Stimulated activated CD4-positive, alpha-beta T cell treated with anti-CD3 and anti-CD28 coated beads, Interleukin-1b, Interleukin-23, amount 100 ng/mL, for 24 hours (primary cell): ENCODE measurements at regions not wholly inside any gene's neighbourhood (a gene's known extent, or its start where the extent isn't known, plus 50 kb on each side); places are given as distances from the start of the nearest gene placed in this dataset.

Source experiments
- DNase-seq, 4 experiments: peaks; one replicate each; pipeline ENCODE4 v3.0.0-alpha.2; 2020; ENCODE audit warnings: low read depth in 4 of 4, low spot score in 1 of 4

GRCh38 chr1:8267307-8267706 lies 50.6 kb upstream of the SLC45A1 start:
- DNase-seq, result no peak

- no peak for DNase-seq
Measured at GRCh38 chr1:8266436-8267165, 51.3 kb upstream of the SLC45A1 start.

- no peak for DNase-seq
Measured at GRCh38 chr1:8263791-8264190, 54.1 kb upstream of the SLC45A1 start.

- no peak for DNase-seq
Measured at GRCh38 chr1:8261398-8261762, 56.5 kb upstream of the SLC45A1 start.

- no peak for DNase-seq
Measured at GRCh38 chr1:8259498-8260290, 58.2 kb upstream of the SLC45A1 start.

GRCh38 chr1:8257621-8258020 lies 60.3 kb upstream of the SLC45A1 start:
- no peak for DNase-seq

- no peak for DNase-seq
Measured at GRCh38 chr1:8256321-8256720, 61.6 kb upstream of the SLC45A1 start.

- no peak for DNase-seq
Measured at GRCh38 chr1:8255712-8256111, 62.2 kb upstream of the SLC45A1 start.

GRCh38 chr1:8252266-8252951 lies 65.5 kb upstream of the SLC45A1 start:
- DNase-seq, result no peak

- DNase-seq, result no peak
Measured at GRCh38 chr1:8251635-8252034, 66.3 kb upstream of the SLC45A1 start.

GRCh38 chr1:8249838-8250237 lies 68.1 kb upstream of the SLC45A1 start:
- DNase-seq, result no peak

GRCh38 chr1:8247811-8248436 lies 70.0 kb upstream of the SLC45A1 start:
- DNase-seq, result no peak

- no peak for DNase-seq
Measured at GRCh38 chr1:8244304-8244703, 73.6 kb upstream of the SLC45A1 start.

- no peak for DNase-seq
Measured at GRCh38 chr1:8242498-8242897, 75.4 kb upstream of the SLC45A1 start.

GRCh38 chr1:8241417-8242014 lies 76.4 kb upstream of the SLC45A1 start:
- no peak for DNase-seq

GRCh38 chr1:8239306-8240023 lies 78.4 kb upstream of the SLC45A1 start:
- no peak for DNase-seq

GRCh38 chr1:8239039-8239305 lies 78.9 kb upstream of the SLC45A1 start:
- no peak for DNase-seq

GRCh38 chr1:8238141-8239038 lies 79.5 kb upstream of the SLC45A1 start:
- no peak for DNase-seq

- DNase-seq, result no peak
Measured at GRCh38 chr1:8232036-8232757, 85.7 kb upstream of the SLC45A1 start.
